ENCODE measurements at regions not wholly inside any gene's neighbourhood (a gene's known extent, or its start where the extent isn't known, plus 50 kb on each side); places are given as distances from the start of the nearest gene placed in this dataset.

DNA sequence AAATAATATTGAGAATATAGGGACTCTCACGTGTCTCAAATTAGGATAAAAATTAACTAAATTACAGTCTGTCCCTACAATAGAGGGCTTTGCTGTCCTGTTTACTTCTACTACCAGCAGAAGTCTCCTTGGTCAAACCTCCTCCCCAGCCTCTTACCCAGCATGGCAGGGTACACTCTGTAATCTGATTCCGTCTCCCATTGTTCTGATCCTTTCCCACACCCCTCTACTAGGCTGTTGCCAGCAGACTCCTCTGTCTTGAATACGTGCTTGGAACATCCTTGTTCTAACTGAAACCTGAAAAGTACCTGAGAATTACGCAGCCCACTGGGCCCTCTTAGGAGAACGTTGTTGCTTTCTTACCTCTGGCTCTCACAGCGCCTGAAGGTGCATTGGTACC is 112.2 kb upstream of the PREP start:
- TF ChIP-seq RCOR1 (IDR thresholded peaks at IDR 0.05; ENCODE audit: low read length) (no peak), RFX5 (IDR thresholded peaks at IDR 0.05; ENCODE audit: low read length) (no peak), JUND (IDR thresholded peaks at IDR 0.05) (no peak), EP300 (IDR thresholded peaks at IDR 0.05; ENCODE audit: borderline replicate concordance in 1 of 2, low read depth in 1 of 2, low read length in 1 of 2) (no peak), YY1 (IDR thresholded peaks at IDR 0.05; ENCODE audit: low read depth) (no peak), MAX (IDR thresholded peaks at IDR 0.05; ENCODE audit: low read depth) (no peak), POLR2AphosphoS5 (IDR thresholded peaks at IDR 0.05; ENCODE audit: low read depth, low read length) (no peak), TAF1 (IDR thresholded peaks at IDR 0.05; ENCODE audit: borderline replicate concordance, low read depth, low read length) (no peak), NFIC (IDR thresholded peaks at IDR 0.05; ENCODE audit: borderline replicate concordance) (no peak), GABPA (IDR thresholded peaks at IDR 0.05; ENCODE audit: low read depth) (no peak)
- TF ChIP-seq, protein P1, sequence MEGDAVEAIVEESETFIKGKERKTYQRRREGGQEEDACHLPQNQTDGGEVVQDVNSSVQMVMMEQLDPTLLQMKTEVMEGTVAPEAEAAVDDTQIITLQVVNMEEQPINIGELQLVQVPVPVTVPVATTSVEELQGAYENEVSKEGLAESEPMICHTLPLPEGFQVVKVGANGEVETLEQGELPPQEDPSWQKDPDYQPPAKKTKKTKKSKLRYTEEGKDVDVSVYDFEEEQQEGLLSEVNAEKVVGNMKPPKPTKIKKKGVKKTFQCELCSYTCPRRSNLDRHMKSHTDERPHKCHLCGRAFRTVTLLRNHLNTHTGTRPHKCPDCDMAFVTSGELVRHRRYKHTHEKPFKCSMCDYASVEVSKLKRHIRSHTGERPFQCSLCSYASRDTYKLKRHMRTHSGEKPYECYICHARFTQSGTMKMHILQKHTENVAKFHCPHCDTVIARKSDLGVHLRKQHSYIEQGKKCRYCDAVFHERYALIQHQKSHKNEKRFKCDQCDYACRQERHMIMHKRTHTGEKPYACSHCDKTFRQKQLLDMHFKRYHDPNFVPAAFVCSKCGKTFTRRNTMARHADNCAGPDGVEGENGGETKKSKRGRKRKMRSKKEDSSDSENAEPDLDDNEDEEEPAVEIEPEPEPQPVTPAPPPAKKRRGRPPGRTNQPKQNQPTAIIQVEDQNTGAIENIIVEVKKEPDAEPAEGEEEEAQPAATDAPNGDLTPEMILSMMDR (IDR thresholded peaks at IDR 0.05), result no peak
